GM19395 (cell line): ENCODE measurements at regions not wholly inside any gene's neighbourhood (a gene's known extent, or its start where the extent isn't known, plus 50 kb on each side); places are given as distances from the start of the nearest gene placed in this dataset.
"Not testable (repeated sequence)": the region's sequence is repeated elsewhere in the genome, so short reads cannot be mapped to it uniquely, and the experiment has no call there.

Experiments used
- ATAC-seq: cut with Tn5 transposase; IDR thresholded peaks from one replicate; pipeline ENCODE4 v1.9.1; 2021; ENCODE audit warnings: mild to moderate bottlenecking, moderate library complexity; ENCODE audit not compliant: unreplicated experiment

DNA sequence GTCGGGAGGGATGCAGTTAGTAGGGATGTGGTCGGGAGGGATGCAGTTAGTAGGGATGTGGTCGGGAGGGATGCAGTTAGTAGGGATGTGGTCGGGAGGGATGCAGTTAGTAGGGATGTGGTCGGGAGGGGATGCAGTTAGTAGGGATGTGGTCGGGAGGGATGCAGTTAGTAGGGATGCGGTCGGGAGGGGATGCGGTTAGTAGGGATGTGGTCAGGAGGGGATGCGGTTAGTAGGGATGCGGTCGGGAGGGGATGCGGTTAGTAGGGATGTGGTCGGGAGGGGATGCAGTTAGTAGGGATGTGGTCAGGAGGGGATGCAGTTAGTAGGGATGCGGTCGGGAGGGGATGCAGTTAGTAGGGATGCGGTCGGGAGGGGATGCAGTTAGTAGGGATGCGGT lies 96.2 kb downstream of the BDH1 start:
- not testable (repeated sequence) for ATAC-seq

DNA sequence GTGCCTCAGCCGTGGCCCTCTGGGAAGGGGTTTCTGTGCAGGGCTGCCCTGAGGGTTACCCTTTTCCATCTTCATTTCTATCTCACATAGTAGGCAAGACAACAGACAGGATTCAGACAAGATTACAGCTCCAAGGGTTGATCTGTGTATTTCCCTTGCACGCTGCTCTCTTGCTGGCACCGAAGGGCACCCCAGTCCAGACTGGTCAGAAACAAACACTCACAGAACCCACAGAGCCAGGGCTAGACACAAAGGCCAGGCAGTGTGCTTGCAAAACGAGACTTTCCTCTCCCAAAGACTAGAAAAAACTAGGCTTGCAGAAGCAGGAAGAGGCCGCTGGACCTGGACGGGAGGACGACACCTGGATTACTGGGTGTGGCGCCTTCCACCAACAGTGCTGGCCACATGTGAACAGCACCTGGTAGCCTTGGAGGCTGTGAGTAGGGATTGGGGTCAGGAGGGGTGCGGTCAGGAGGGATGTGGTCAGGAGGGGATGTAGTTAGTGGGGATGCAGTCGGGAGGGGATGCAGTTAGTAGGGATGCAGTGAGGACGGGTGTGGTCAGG lies 96.8 kb downstream of the BDH1 start:
- ATAC-seq = no peak

DNA sequence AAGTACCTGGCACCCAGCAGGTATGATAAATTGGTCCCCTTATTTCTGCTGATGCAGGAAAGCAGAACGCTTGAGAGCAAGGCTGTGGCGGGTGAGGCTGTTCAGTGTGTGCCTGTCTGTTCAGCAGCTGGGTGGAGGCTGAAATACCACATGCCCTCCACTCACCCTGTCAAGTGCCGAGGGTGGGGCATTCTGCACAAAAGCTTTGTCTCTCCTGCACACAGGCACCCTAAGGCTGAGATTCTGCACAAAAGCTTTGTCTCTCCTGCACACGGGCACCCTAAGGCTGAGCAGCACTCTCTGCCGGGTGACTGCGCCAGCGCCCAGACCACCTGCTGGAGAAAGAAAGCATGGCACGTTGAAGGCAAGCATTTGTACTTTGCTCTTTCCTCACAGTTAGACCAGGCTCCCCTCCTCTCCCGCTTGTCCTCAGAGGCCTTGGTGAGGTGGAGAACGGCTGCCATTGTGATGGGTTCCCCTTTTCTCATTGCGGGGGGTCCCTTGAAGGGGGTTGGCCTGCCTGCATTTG lies 97.5 kb downstream of the BDH1 start:
- ATAC-seq = no peak

DNA sequence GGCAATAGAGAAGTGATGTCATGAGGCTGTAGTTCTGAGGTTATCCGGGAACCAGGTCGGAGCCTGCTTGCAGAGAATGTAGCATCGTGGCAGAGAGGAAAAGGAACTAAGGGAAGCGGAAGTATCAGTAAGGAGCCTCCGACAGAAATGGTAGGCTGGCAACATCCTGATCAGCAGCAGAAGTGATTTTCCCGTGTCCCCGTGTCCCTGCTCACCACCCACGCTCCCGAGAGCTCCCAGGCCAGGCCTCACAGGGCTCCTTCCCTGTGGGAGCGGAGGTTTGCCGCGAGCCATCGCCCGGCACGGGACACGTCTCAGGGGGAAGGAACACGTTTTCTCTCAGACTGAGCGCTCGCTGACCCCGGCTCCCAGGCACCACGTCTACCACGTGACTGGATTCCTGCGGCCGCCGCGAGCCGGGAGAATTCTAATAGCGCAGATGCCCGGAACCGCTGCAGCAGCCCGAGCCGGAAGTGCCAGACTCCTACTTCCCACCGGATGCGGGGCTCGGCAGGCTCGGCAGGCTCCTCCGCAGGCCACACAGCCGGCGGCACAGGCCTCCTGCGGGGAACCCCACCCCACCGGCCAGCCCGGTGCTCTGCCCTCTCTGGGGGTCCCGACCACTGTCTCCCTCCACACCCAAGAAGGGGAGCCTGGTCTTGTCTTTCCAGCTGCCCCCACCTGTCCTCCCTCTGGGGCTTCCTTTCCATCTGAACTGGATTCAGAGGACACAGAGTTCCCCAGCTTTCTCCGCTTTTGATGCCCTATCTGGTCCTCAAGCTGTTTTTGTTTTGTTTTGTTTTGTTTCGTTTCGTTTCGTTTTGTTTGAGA lies 99.3 kb downstream of the BDH1 start:
- peak; percentile 73 for ATAC-seq

DNA sequence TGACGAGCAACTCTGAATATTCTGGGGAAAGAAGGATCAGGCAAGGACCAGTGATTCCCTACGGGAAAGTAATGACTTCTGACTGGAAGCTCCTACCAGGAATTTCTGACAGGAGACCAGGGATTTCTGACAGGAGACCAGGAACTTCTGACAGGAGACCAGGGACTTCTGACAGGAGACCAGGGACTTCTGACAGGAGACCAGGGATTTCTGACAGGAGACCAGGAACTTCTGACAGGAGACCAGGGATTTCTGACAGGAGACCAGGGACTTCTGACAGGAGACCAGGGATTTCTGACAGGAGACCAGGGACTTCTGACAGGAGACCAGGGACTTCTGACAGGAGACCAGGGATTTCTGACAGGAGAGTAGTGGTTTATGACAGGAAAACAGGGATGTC lies 100.9 kb downstream of the BDH1 start:
- ATAC-seq = not testable (repeated sequence)

DNA sequence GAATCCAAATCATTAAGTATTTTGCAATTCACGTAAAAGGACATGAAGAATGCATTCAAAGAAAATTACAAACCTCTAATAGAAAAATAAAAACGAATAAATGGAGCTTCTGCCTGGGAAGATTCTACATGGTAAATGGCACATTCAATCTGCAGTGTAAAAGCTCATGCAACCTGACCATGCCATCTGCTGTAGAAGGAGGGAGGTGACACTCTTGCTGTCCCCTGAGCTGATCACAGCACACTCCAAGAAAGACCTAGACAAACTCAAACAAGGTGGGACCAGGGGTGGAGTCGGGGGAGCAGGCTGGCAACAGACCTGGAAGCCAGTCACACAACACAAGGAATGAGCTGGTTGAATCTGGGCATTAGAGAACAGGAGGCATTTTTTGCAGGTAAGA lies 101.8 kb downstream of the BDH1 start:
- ATAC-seq = no peak

DNA sequence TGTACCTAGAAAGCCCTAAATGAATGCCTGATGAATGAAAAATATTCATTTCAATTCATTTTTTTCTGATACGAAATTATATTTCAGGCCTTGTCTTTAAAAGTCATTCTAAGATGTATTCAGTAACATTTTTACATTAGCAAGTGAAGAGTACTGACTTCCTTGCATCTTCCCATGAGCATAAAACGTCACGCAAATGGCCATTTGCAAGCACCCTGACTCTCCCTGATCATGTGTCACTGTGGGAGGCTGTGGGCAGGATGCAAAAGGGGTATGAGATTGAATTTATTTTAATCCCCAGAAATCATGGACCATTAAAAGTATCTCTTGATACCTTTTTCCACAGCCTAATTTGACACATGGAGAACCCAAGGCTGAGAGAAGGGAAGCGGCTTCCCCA lies 105.0 kb downstream of the BDH1 start:
- no peak for ATAC-seq

DNA sequence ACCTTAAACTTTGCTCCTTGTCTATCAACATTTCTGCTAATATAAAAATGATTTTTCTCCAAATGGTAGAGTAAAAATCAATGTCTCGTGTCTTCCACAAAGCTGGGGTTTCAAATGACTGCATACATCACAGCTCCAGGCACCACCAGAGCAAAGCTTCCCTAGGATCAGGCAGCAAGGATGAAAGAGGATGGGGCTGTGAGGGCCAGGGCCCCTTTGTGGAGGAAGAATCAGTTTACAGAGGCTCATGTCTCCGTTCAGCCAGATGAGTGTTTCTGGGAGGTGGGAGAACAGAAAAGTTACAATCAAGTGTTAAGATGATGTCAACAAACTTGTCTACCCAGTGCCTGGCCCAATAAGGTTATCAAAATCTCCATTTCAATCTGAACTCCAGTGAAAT lies 105.5 kb downstream of the BDH1 start:
- ATAC-seq = no peak

DNA sequence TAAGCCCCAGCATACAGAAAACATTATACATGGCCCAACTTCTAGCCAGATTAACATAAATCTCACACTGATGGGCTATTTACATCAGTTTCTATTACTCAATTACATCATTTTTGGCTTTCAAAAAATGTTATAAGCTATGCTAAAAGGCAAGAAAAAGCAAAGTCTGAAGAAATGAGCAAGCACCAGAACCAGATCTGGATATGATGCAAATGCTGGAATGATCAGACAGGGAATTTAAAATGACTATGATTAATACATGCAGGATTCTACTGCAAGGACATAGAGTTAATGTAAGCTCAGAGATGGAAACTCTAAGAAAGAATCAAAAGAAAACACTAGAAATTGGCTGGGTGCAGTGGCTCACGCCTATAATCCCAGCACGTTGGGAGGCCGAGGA lies 106.6 kb downstream of the BDH1 start:
- ATAC-seq = not testable (repeated sequence)

DNA sequence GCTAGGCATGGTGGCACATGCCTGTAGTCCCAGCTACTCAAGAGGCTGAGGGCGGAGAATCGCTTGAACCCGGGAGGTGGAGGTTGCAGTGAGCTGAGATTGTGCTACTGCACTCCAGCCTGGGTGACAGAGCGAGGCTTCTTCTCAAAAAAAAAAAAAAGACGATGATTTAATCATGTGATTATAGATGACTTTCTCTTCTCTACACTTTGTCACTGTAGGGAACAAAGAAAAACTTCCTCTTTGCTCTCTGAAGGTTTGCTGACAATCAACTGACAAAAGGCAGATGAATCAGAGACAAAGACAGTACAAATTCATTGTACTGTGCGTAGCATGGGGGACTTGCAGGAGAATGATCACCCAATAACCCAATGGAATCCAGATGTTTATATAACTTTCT lies 108.0 kb downstream of the BDH1 start:
- ATAC-seq = not testable (repeated sequence)

DNA sequence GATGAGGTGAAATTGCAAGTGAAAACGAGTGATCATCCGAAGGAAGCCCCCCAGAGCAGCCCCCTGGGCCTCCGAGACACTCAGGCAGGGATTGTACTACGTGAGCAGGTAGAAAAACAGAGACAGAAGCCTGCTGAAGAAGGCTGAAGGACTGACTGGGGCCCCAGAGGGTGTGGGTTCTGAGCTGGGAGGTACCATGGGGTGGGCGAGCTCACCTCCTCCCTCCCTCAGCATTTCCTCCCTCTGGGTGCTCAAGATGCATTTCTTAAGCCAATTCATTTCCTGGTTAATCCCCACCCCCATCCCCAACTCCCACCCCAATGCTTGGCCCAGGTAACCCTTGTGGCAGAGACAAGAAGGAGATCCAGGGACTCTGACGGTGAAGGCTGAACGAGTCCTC lies 108.7 kb downstream of the BDH1 start:
- ATAC-seq = no peak

DNA sequence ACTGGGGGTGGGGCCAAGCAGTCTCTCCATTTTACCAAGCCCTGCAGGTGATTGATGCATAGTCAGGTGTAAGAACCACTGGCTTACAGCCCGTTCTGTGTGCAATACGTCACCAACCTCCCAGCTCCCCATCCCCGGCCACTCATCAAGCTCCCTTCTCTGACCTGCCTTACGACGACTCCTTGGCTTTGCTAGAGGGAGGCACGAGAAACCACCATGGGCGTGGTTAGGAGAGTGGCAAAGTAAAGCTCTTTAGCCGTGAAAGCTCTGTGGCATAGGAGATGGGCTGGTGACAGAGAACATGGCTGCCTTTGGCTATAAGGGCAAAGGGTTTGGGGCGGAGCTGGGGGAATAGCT lies 109.1 kb downstream of the BDH1 start:
- no peak for ATAC-seq

DNA sequence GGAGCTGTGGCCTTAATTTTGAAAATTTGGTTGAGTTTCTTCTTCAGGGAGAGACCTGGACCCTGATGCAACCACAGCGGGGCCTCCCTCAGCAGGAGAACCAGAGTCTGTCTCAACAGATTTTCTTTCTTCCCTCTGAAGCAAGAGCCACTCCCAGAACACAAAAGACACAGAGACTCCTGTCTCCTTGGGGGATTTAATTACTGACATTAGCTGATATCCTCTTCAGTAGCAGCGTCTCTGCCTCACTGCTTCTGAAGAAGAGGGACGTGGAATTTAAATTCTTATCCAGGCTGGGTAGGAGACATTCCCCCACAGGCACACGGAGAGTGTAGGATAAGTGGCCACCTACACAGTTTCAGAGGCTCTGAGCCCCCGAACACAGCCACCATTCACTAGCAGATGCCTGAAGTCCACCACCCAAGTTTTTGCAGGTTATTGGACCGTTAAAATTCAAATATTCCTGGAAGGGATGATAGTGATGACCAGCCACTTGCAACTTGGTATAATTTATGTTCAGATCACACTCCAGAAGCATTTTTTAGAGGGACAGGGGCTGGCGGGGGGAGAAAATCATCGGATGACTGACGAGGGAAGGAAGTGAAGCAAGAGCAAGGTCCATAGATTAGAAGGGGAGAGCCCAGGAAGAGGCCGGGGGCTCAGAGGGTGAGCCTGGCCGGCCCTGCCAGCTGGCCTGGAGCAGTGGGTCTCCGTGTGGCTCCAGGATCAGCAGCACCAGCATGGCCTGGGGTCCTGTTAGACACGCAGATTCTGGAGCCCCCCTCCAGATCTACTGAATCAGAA lies 109.7 kb downstream of the BDH1 start:
- no peak for ATAC-seq

DNA sequence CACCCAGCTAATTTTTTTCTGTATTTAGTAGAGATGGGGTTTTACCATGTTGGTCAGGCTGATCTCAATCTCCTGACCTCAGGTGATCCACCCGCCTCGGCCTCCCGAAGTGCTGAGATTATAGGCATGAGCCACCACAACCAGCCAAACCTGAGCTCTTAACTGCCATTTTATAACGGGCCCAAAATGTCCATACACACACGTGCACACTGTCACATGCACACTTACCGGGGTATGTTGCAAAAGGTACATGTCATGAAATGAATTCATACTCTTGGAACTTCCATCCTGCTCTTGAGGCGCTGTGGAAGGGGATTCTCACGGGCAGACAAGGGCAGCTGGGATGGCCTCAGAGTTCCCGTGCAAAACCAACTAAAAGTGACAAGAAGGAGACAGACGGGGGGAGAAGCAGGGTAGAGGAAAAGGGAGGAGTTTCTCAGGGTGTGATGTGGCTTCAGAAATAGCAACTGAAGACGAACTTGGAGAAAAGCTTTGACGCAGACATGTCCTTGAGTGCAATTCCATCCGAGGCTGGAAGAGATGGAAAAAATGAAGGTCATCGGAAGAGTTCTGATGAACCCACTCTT lies 110.9 kb downstream of the BDH1 start:
- no peak for ATAC-seq

DNA sequence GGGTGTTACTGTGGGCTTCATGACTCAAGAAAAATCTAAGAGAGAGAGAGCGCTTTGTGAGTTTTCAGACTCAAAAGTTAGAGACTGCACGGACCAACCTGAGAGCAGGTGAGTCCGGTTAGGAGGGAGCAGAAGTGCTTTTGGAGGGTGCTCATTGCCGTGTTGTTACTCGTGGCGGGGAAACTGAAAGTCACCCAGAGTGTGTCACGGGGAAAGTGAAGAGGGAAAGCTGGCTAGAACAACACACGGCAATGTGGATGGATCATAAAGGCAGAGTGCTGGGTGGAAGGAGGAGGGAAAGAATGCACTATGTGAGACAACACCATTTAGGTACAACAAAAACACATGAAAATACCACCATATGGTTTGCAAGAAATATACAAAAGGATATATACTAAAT lies 112.3 kb downstream of the BDH1 start:
- no peak for ATAC-seq

DNA sequence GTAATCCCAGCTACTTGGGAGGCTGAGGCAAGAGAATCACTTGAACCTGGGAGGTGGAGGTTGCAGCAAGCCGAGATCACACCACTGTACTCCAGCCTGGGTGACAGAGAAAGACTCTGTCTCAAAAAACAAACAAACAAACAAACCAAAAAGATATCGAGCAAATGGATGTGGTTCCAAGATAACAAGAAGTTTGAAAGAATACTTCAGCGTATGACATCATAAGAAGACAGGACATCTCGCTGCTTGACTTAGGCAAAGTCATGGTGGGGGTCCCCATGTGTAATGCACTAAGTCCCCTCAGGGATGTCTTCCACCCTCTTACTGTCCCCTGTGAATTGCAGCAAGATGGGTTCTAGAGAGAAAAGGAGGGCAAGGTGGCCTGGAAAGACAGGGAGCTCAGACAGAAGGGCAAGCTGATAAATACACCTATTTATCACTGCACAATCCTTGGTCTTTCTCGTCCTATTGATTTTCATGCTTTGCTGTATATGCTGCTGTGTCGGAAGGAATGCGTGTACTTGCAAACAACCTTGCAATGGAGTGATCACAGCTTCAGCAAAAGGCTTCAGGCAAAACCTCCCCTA lies 115.0 kb downstream of the BDH1 start:
- ATAC-seq = no peak

DNA sequence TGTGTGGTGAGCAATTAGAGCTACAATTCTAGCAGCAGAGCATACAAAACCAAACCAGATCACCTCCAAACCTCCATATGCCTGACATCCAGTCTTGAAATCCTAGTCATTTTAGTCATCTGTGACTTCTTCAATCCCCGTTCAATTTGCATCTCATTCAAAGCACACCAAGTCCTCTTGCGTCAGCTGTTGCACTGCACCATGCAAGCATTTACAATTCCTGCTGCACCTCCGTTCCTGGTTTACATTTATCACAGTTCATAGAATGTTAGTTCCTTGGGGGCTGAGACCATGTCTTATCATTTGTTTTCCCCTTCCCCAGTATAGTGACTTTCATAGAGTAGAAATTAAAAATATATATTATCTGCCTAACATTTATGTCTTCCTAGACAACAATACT lies 116.9 kb downstream of the BDH1 start:
- no peak for ATAC-seq

DNA sequence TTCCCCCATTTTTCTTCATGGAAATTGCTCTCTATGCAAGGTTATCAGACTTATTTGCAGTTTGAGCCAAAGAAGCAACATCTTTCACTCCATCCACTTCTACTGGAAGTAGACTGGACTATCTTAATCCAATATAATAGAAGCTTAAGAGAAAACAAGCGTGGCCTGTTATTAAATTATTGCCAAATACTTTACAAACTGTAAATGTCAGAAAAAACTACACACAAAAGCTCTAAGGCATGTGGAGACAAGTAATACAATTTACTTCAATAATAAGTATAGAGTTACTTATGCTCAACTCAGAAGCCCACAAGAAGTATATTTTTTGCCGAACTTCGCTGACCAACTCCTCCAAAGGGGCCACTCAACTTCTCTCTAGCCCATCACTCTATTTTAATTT lies 120.3 kb downstream of the BDH1 start:
- no peak for ATAC-seq

DNA sequence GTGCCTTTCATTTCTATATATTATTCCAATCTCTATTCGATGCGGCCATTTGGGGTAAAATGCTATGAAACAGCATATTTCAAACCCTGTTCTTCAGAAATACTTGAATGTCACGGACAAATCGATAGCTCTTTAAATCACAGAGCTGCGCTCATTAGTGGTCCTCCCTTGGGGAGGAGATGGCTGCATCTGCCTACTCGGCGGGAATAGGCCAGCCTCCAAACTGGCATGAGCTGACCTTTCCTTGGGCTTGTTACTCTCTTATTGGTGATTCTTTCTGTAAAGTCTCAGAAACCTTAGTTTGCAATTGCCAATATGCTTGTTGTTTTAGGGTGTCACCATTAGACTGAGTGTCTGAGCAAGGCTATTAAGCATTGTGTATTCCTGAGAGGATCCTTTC lies 120.9 kb downstream of the BDH1 start:
- ATAC-seq = no peak

DNA sequence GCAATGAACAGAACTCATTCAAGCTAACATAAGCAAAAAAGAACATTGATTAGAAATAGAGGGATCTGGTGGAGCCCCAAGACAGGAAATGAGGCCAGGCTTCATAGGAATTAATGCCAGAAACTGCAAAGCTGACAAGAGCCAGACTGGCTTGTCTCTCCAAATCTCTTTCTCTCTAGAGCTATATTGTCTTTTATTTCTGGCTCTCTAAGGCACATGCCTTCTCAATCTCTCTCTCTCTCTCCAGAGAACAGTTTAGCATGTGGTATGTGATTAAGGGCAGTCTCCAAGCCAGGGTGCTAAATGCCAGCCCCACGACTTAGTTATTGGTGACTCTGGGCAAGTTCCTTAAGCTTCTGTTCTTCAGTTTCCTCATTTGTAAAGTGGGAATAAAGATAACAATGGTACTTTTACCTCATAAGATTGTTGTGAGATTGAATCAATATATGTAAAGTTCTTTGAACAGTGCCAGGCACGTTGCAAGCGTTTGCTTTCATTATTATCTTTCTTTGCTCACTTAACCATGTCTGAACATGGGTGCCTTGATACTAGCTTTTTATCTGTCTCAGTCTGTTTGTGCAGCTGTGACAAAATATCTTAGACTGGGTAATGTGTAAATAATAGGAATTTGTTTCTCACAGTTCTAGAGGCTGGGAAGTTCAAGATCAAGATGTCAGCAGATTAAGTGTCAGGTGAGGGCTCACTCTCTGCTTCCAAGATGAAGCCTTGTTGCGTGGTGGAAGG lies 123.2 kb downstream of the BDH1 start:
- no peak for ATAC-seq
